ENCODE measurements at regions not wholly inside any gene's neighbourhood (a gene's known extent, or its start where the extent isn't known, plus 50 kb on each side); places are given as distances from the start of the nearest gene placed in this dataset.

DNA sequence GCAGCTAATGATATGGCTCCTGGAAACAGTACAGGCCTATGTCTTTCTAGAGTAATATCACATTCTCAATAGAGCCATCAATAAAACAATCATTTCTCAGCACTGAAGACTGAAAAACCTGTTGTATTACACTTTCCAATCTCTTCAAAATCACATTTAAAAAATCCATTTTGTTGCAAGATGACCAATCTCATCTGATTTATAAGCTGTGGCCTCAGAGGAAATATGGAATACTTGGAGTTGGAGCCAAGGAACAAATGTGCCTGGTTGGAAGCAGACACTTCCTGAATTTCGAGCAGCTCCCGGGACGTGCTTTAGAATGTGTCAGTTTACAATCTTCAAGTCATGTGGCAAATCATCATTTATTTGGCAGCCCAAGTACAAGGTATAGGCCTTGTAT, 114.5 kb downstream of the ADCYAP1 start:
- TF ChIP-seq POLR2AphosphoS5 (IDR thresholded peaks at IDR 0.05; ENCODE audit: low read depth, low read length), result no peak
- no peak for TF ChIP-seq RAD21 (IDR thresholded peaks at IDR 0.05; ENCODE audit: low read depth)
- TF ChIP-seq ELF1 (IDR thresholded peaks at IDR 0.05; ENCODE audit: borderline replicate concordance, low read depth), result no peak
- no peak for TF ChIP-seq POLR2A (IDR thresholded peaks at IDR 0.05; ENCODE audit: borderline replicate concordance, extremely low read depth, insufficient read depth, insufficient read length)
- TF ChIP-seq, protein P1, sequence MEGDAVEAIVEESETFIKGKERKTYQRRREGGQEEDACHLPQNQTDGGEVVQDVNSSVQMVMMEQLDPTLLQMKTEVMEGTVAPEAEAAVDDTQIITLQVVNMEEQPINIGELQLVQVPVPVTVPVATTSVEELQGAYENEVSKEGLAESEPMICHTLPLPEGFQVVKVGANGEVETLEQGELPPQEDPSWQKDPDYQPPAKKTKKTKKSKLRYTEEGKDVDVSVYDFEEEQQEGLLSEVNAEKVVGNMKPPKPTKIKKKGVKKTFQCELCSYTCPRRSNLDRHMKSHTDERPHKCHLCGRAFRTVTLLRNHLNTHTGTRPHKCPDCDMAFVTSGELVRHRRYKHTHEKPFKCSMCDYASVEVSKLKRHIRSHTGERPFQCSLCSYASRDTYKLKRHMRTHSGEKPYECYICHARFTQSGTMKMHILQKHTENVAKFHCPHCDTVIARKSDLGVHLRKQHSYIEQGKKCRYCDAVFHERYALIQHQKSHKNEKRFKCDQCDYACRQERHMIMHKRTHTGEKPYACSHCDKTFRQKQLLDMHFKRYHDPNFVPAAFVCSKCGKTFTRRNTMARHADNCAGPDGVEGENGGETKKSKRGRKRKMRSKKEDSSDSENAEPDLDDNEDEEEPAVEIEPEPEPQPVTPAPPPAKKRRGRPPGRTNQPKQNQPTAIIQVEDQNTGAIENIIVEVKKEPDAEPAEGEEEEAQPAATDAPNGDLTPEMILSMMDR (IDR thresholded peaks at IDR 0.05 in 2 of 3, conservative IDR thresholded peaks at IDR 0.05 in 1 of 3; ENCODE audit: borderline replicate concordance in 1 of 3, insufficient read depth in 1 of 3, low read depth in 2 of 3, low read length in 2 of 3), result no peak
- TF ChIP-seq ZFX (IDR thresholded peaks at IDR 0.05), result no peak
- no peak for TF ChIP-seq EZH2phosphoT487 (IDR thresholded peaks at IDR 0.05; ENCODE audit: borderline replicate concordance)
- TF ChIP-seq CEBPB (IDR thresholded peaks at IDR 0.05; ENCODE audit: low read depth), result no peak
